Activated effector memory CD4-positive, alpha-beta T cell treated with Interleukin-2 at 50 U/mL for 16 hours (primary cell): ENCODE measurements at regions not wholly inside any gene's neighbourhood (a gene's known extent, or its start where the extent isn't known, plus 50 kb on each side); places are given as distances from the start of the nearest gene placed in this dataset.

Experiments
- DNase-seq: peaks from one replicate; pipeline ENCODE4 v3.0.0-alpha.2; 2020

DNA sequence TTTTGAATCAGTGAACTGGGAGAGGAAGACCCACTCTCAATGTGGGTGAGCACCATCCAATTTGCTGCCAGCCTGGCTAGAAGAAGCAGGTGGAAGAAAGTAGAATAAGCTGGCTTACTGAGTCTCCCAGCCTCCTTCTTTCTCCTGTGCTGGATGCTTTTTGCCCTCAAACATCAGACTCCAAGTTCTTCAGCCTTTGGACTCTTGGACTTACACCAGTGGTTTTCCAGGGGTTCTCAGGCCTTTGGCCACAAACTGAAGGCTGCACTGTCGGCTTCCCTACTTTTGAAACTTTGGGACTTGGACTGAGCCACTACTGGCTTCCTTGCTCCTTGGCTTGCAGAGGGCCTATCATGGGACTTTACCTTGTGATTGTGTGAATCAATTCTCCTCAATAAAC is 804.2 kb upstream of the SLITRK1 start:
- no peak for DNase-seq

DNA sequence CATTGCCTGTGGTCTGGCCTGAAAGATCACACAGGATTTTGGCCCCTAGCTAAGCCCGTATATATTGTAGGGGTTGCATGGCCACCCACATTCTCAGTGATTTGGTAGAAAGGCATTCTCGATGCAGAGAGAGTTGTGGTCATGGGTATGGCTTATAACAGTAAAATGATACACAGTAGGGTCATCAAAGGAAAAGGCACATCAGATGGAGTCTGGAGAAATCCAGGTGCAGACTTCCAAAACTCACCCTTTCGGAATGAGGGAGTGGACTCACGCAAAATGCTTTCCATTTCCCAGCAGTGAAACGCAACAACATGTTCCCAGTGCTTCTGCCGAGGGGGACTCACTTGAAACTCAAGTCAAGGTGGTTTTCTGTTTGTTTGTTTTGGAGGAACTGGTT is 802.5 kb upstream of the SLITRK1 start:
- DNase-seq: no peak

DNA sequence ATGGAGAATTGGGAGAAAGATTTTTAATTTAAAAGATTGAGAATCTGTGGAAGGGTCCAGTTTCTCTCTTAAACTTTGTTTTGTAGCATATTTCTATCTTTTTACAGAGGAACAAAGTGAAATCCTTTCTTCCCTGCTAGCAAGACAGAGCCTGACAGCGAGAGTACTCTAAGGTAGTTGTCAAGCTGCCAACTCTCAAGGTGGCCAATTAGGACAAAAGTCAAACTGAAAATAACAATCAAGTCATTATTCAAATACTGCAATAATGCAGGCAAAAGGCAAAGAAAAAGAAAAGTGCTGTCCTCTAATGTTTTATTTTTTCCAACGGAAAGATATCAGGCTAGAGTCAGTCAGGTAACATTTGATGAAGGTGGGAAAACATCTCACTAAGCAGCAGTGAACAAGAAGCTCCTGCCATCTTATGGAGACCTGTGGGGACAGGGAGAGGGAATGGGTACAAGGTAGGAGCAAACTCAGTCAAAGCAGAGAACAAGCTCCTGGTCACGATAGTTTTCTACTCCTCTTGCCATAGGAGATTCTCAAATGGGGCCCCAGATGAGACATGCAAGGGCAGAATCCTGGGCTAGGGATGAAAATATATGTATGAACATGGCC is 801.9 kb upstream of the SLITRK1 start:
- no peak for DNase-seq

DNA sequence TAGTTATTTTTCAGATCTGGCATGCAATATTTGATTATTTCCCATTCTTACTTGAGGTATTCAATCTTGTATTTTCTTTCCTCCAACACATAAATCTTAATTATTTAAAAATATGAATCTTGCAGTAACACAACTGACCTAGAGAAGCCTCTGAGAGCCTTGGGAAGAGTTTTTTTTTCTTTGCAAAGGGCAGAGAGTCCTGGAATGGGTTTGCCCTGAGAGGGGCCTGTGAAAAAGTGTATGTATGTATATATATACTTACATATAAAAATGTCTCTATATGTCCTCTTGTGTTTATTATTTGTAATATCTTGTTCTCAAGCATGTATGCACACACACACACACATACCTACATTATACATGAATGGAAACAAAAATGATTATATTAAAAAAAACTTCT is 801.2 kb upstream of the SLITRK1 start:
- DNase-seq: no peak

DNA sequence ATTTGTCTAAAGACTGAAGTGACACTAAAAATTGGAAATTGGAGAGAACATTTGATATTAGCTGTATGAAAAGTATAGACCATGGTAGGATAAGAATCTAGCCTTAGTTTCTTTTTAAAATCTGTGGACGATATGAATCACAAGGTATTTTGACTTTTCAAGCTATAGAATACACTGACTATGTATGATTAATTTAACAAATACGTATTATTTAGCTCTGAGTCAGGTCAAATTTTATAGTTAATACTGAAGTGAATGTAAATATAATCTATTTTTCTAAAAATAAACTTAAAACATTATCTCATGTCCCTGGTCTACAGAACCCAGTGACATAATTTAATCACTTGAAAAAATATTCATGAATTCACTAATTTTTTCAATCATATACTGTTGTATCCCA is 795.6 kb upstream of the SLITRK1 start:
- DNase-seq: no peak

DNA sequence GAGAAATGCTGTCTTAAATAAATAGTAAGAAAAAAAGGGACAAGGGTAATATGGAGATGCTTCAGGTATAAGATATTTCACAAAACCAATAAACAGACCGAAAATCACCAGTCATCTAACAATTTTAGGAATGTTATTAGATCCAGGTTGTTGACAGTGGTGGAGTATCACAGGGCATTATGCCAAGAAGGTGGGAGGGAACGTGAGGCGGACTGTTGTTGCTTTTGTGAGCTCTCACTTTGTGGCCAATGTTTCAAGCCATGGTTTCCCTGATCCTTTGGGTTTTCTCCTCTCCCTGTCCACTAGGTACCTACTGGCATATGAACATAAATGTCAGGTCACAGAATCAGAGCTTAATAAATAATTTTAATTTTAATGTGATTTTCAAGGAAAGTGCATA is 790.3 kb upstream of the SLITRK1 start:
- DNase-seq: no peak

DNA sequence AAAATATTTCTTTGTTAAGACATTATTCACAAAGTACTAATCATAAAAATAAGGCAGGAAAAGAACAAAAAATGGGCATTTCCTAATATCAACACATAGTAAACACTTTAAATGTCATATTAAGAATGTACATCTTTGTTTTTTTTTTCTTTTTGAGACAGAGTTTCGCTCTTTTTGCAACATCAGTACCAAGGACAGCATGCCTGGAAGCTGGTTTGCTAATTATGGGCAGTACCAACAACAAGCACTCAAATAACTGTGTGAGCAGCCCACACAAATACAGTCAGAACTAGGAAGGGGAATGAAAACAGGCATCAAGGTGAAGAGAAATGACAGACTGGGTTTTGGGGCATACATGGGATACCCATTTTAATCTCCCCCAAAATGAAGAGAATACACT is 788.0 kb upstream of the SLITRK1 start:
- no peak for DNase-seq

DNA sequence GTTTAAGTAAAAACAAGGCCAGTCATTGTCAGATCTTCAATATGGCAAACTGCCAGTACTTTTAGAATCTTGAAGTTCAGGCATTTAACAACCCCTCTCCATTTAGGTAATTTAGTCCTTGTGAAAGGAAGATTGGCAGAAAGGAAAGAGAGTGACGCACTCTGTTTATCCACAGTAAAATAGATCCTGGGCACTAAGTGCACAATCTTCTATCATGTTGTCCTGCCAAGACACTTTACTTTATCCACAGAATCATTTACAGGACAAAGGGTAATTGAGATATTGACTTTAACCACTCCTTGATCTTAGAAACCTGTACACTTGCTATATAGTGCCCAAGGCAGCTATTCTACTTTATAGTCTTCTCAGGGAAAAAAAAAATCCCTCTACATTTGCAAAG is 786.4 kb upstream of the SLITRK1 start:
- no peak for DNase-seq

DNA sequence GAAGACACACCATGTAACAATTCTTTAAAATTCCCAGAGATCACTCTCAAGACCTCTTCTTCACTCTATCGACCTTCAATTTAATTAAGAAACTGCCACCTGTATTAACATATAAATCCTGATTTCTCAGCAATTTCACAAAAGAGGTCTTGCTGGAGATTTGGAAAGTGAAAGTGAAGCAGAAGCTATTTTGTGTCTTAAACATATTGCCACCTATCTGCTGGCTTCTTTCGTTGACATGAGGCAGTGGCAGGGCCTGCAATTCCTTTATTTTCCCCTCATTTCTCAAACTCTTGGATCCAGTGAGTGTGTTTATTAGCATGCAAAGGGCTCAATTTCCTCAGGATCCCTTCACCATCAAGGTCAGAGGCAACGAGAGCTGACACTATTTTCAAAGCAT is 780.2 kb upstream of the SLITRK1 start:
- DNase-seq: no peak

DNA sequence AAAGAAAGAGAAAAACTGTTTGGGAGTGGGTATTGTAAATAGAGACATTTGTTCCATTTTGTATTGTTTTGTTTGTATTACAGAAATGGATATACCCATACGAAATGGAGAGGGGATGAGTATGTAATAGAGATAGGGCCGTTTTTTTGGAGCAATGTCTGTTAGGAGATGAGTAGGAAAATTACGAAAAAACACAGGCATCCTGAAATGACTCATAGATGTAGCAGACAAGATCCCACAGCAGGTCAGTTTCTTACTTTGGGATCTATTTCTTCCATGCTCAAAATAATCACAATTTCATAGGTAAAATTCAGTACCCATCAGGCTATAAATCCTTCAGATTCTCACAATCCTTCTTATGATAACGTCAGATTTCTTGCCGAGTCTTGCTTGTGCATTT is 779.4 kb upstream of the SLITRK1 start:
- DNase-seq: no peak

DNA sequence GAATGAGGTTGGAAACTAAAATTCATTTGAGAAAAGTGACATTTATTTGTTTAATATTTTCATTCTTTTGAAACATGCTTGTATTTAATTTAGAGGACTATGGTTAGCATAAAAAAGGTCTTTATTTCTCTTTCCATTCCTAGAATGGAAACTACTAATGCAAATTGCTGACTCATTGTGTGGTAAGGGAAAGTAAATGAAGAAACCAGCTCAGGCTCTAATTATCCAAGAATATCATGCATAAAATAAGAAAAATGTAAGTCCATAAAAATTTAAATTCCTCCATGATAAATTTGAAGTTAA is 777.0 kb upstream of the SLITRK1 start:
- DNase-seq: no peak

DNA sequence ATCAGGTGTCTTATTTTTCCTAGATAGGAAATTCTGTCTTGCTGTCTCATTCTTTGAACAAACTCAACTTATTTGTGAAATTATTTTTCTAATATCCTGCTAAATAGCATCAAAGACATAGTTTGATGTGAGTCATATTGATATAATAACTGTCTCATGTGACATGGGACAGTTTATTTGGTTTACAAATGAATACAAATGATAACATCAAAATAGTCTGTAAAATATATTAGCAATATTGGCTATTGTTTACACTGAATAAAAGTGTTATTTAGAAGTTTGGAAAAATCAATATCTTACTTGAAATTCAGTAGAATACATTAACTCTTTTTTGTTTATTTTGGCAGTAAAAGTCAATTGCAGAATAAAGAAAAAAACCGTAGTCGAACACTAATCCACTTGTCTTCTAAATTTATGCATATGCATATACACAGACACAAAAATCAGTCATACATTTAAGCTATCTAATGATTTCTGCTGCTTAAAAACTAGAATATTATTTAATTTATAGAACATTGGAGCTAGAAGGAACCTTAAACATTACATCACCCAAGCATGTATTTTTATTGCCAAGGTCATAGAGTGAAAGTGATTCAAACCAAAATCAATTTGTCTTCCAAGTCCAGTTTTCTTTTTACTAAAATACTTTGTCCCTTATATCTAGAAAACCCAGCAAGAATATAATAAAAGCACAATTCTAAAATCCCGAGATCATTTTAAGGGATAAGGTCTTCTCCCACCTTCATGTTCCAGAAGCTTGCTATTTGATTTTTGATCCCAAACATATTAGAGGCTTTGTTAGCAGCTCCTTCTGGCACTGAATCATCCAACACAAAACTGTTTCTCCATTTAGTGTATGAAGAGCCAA is 776.5 kb upstream of the SLITRK1 start:
- DNase-seq: no peak

DNA sequence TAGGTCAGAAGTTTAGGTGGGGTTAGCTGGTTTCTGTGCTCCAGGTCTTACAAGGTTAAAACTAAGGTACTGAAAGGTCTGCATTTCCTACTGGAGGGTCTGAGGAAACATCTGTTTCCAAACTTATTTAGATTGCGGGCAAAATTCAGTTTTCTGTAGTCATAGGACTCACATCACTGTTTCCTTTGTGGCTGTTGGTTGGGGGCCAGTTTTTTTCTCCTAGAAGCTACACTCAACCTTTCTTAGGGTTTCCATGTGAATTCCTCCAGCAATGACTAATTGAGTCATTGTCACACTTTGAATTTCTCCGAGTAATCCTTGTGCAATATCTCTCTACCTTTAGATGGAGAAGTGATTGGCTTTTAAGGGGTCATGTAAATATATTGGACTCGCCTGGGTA is 773.4 kb upstream of the SLITRK1 start:
- DNase-seq: no peak

DNA sequence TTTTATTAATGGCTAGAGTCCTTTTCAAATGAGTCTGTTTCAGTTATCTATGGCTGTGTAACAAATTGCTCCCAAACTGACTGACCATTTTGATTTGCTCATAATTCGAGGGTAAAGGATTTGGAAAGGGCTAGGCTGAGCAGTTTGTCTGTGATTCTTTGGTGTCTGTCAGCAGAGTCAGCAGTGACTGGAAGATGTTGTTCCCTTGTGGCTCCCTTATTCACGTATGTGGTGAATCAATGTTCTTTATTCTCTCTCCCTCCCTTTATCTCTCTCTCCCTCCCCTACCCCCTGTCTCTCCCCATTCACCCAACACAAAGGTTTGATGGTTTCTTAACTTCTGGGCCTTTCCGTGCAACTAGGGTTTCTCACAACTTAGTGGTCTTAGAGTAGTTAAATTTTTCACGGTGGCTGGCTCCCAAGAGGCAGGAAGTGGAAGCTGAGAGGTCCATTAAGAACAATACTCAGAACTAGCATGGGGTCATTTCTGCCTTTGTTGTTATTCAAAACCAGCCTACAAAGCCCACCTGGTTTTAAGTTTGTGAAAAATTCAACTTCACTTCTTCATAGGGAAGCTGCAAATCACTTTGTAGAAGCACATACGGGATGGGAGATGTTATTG is 772.5 kb upstream of the SLITRK1 start:
- no peak for DNase-seq

DNA sequence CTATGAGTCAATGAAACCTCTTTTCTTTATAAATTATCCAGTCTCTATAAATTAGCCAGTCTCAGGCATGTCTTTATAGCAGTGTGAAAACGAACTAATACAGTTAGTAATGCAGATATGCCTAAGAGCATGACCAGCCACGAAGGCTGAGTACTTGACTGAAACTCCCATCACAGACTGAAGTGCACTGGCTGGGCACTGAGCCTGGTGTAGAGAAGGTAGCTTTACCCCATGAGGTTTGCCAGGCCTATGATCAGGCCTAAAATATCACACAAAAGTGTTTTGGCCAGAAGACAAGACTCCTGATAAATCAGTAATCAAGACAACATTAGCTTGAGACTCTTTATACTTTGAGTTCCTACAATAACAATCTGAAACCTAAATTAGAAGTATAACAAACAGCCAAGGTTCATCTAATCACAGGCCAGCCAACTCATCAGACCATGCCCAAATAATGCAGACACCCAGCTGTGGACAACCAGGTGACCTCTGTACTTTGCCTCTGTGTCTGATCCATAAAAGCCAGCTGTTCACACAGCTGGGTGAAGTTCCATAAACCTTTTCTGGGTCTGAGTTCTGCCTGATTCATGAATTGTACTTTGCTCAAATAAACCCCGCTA is 771.8 kb upstream of the SLITRK1 start:
- DNase-seq: no peak

DNA sequence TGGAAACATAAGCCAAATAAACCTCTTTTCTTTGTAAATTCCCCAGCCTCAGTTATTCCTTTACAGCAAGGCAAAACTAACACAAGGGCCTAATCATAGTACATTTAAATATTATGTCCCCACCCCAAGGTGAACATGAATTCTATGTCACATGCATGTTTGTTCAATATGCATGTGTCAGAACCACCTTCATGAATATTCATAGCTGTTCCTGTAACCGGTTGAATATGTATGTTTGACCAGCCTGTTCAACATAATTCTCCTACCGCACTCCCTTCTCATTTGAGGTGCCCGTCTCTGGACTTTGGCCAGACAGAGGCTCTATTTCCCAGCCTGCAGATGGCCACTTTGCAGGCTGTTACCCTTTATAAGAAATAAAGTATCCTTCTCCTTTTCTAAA is 769.4 kb upstream of the SLITRK1 start:
- no peak for DNase-seq

DNA sequence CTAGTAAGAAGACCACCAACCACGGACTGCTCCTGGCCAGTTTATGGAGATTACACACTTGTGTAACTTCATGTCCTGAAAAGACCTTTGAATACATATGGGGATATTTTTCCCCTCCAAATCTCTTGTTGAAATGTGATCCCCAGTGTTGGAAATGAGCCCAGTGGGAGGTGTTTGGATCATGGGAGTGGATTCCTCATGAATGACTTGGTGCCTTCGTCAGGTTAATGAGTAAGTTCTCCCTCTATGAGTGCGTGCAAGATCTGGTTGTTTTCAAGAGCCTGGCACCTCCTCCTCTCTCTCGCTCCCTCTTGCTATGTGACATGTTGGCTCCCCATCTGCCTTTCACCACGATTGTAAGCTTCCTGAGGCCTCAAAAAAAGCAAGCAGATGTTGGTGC is 769.0 kb upstream of the SLITRK1 start:
- DNase-seq: no peak

DNA sequence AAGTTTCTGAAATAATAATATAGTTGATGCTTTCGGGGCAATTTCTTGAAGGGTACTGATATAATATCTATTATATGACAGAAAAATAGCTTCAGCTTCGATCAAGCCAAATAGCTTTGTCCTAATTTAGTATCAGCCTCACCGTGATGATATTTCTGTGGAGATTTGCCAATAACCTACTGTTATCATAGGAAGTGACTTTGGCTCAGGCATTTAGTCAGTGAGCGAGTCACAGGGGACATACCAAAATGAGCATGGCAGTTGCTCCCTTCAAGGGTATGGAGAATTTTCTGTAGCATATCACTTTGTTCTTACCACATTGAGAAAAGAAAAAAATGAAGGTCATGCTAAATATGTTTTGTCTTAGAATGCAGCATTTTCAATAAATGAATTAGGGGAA is 767.6 kb upstream of the SLITRK1 start:
- no peak for DNase-seq

DNA sequence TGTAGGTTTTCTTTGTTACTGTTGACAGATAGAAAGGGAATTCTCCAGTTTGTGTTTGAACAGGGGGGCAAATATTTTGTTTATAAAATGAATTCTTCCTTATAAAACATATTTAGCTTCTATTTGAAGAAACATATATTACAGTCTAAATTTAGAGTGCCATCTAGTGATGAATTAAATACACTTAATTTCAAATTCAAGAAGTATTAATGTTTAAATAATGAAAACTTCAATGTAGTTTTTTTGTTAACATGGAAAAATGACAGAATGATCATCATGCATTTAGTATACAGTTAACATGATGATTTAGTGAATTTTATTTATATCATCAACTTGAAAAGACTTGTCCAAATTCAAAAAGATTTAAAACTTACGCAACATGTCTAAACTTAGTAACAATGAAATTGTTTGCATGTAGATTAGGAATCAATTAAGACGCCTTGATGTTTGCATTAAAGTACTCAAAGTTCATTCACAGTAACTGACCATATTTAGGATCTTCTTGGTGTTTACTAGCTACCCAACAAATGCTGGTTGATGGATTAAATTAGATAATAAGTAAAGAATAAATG is 765.9 kb upstream of the SLITRK1 start:
- no peak for DNase-seq

DNA sequence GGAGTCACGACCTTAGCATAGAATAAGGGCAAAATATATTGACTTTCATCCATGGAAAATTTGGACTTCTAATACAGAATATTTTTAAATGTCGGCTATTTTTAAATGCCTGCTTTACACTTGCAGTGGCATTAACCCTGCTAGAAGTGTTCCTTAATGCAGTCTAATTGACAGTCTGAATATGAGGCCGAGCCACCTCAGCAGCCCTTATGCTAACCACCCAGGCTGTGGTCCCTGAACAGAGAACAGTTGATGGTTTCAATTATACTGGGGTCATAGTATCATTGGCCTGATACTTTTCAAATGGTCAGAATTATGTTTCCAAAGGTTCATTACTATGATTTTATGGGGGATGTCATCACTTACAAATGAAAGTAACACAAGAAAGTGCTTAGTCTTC is 764.7 kb upstream of the SLITRK1 start:
- no peak for DNase-seq

DNA sequence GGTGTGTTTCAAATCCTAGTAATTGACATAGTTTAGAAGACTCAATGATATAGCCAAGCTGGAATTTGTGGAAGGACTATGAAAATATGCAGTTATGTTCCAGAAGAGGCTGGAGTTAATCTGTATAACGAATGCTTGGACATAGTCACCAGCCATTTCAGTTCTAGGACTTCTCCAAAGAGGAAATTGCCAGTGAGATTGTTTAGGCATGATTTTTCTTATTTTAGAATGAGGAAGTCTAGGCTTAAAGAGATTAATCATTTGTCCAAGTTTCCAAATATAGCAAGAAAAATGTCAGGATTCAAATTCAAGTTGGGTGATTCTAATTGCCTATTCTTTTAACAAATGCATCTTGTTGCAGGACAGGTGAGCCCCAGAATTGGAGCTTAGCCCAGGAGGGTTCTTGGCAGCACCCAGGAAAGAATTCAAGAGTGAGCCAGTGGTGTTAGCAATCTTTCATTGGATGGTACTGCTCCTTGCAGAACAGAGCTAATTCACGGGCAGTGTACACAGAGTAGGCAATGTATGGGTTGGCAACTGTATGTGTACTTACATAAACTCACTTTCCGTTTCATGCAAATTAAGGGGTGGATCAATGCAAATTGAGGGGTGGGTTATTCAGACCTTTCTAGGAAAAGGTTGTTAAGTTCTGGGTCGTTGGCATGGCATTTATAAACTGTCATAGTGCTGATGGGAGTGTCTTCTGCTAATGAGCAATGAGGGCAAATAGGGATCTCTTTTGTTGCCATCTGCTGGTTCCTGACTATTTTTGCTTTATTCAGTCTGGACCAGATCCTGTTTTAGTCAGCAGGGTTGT is 763.1 kb upstream of the SLITRK1 start:
- no peak for DNase-seq

DNA sequence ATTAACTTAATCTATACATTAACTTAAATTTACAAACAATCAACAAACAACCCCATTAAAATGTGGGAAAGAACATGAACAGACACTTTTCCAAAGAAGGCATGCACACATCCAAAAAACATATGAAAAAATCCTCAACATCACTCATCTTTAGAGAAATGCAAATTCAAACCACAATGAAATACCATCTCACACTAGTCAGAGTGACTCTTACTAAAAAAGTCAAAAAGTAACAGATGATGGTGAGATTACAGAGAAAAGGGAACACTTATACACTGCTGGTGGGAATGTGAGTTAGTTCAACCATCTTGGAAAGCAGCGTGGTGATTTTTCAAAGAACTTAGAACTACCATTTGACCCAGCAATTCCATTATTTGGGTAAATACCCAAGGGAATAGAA is 759.2 kb upstream of the SLITRK1 start:
- no peak for DNase-seq

DNA sequence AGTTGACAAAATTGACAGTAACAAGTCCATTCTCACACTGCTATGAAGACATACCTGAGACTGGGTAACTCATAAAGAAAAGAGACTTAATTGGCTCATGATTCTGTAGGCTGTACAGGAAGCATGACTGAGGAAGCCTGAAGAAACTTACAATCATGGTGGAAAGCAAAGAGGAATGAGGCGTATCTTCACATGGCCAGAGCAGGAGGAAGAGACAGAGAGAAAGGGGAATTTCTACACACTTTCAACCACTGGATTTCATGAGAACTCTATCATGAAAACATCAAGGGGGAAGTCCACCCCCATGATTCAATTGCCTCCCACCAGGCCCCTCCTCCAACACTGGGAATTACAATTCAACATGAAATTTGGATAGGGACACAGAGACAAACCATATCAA is 758.4 kb upstream of the SLITRK1 start:
- no peak for DNase-seq
